ENCODE measurements at regions not wholly inside any gene's neighbourhood (a gene's known extent, or its start where the extent isn't known, plus 50 kb on each side); places are given as distances from the start of the nearest gene placed in this dataset.
A peak's percentile ranks its signal among the peaks of the same experiment; 100 is the strongest.

DNA sequence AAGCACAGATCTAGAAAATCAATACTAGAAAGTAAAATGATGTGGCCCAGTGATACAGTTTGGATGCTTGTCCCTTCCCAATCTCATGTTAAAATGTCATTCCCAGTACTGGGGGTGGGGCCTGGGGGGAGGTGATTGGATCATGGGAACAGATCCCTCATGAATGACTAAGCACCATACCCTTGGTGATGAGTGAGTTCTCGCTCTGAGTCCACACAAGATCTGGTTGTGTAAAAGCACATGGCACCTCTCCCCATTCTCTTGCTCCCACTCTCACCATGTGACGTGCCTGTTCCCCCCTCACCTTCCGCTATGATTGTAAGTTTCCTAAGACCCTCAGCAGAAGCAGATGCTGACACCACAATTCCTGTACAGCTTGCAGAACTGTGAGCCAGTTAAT, 234.2 kb upstream of the CDH6 start:
- no peak overlapping the region for H3K27ac ChIP-seq (ENCODE audit: insufficient read length, low read depth, low read length)
- no peak overlapping the region for H3K4me2 ChIP-seq (ENCODE audit: insufficient read depth, insufficient read length, low read length)
- no peak overlapping the region for H2AK5ac ChIP-seq (ENCODE audit: insufficient read length, low read length)
- no peak overlapping the region for H3K4ac ChIP-seq (ENCODE audit: low read depth, low read length)
- no peak overlapping the region for H2BK12ac ChIP-seq (ENCODE audit: insufficient read length, low read depth, low read length)
- H3K18ac ChIP-seq (ENCODE audit: insufficient read length, low read depth, low read length) = no peak overlapping the region
- no peaks in the 10 kb centered on the region for H3K79me1 ChIP-seq (ENCODE audit: insufficient read depth, low read depth, low read length, poor library complexity, severe bottlenecking)
- no peak overlapping the region for H3K9ac ChIP-seq (ENCODE audit: extremely low read depth, insufficient read length, low read length)
- Mint-ChIP-seq H3K9me3 (peaks cover 3 to 4% of the 10 kb centered on the region in 2 experiments; a peak in 3 of 5 replicates), H3K27ac (peak overlapping the region in 2 of 3 experiments; percentile 76 to 98; a peak in 4 of 7 replicates), H3K4me3 (no peak overlapping the region), H3K27me3 (ENCODE audit: low read depth) (no peaks in the 10 kb centered on the region), H3K4me1 (peaks cover 17 to 20% of the 10 kb centered on the region in 2 experiments), H3K36me3 (ENCODE audit: insufficient read depth in 1 of 3, low read depth in 3 of 3) (no peaks in the 10 kb centered on the region; a peak in 1 of 7 replicates)
- TF ChIP-seq, protein P1, sequence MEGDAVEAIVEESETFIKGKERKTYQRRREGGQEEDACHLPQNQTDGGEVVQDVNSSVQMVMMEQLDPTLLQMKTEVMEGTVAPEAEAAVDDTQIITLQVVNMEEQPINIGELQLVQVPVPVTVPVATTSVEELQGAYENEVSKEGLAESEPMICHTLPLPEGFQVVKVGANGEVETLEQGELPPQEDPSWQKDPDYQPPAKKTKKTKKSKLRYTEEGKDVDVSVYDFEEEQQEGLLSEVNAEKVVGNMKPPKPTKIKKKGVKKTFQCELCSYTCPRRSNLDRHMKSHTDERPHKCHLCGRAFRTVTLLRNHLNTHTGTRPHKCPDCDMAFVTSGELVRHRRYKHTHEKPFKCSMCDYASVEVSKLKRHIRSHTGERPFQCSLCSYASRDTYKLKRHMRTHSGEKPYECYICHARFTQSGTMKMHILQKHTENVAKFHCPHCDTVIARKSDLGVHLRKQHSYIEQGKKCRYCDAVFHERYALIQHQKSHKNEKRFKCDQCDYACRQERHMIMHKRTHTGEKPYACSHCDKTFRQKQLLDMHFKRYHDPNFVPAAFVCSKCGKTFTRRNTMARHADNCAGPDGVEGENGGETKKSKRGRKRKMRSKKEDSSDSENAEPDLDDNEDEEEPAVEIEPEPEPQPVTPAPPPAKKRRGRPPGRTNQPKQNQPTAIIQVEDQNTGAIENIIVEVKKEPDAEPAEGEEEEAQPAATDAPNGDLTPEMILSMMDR (conservative IDR thresholded peaks at IDR 0.05) = no peak
- H3K23ac ChIP-seq (ENCODE audit: insufficient read length, low read depth, low read length) = no peak overlapping the region
- H2AFZ ChIP-seq (ENCODE audit: low read length) = no peak overlapping the region
- no peak overlapping the region for H2BK15ac ChIP-seq (ENCODE audit: low read depth, low read length)
- no peak overlapping the region for H2BK20ac ChIP-seq (ENCODE audit: low read depth, low read length, poor library complexity, severe bottlenecking)
- no peaks in the 10 kb centered on the region for H3K79me2 ChIP-seq (ENCODE audit: insufficient read depth, low read length)
- no peaks in the 10 kb centered on the region for H4K20me1 ChIP-seq (ENCODE audit: control insufficient read depth, insufficient read depth, insufficient read length)
- no peaks in the 10 kb centered on the region for H3K9me3 ChIP-seq (ENCODE audit: control insufficient read depth, low read depth, low read length)
- no peaks in the 10 kb centered on the region for H3K27me3 ChIP-seq (ENCODE audit: insufficient read depth, low read length)
- H4K8ac ChIP-seq (replicated peaks; ENCODE audit: insufficient read length, low read depth, low read length) = no peak overlapping the region
- H4K91ac ChIP-seq (ENCODE audit: insufficient read length, low read depth, low read length) = no peak overlapping the region
- no peak for DNase-seq
- H3K56ac ChIP-seq (ENCODE audit: insufficient read length, low read depth, low read length) = no peak overlapping the region
- no peak overlapping the region for H3T11ph ChIP-seq (ENCODE audit: low read length)
- no peak overlapping the region for H2BK120ac ChIP-seq (ENCODE audit: low read depth, low read length, poor library complexity, severe bottlenecking)
- no peak overlapping the region for H3K14ac ChIP-seq (ENCODE audit: insufficient read depth, low read length)
- no peaks in the 10 kb centered on the region; the same call in 1 of the 2 replicates for H3K4me1 ChIP-seq (ENCODE audit: insufficient read depth, low read length)
- H4K5ac ChIP-seq (ENCODE audit: insufficient read length, low read depth, low read length) = no peak overlapping the region
- H3K23me2 ChIP-seq (ENCODE audit: insufficient read length, low read depth, low read length, poor library complexity, severe bottlenecking) = no peaks in the 10 kb centered on the region
- no peak overlapping the region for H2BK5ac ChIP-seq (ENCODE audit: insufficient read length, low read length)
- WGBS (ENCODE audit: extremely low coverage, insufficient read length, low lambda C conversion rate) = no CpG with 5 or more reads among the region's 3 CpGs

Data from H9 (cell line).